ENCODE measurements at regions not wholly inside any gene's neighbourhood (a gene's known extent, or its start where the extent isn't known, plus 50 kb on each side); places are given as distances from the start of the nearest gene placed in this dataset.

DNA sequence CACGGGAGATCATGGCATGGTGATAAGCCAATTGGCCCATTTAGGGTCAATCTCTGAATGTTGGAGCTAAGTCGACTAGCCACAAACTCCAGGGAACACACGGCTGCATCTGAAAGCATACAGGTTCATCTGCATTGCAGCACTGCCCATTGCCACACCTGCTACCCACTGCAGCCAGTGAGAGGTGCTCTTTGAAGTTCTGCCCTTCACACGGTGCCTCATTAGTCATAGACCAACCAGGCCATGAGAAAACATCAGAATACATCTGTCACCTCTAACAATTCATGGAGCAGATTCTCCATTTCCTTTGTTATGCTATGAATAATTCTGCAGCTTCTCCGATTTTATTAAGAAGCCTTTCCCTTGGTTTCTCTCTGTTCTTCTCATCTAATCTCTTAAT is 65.7 kb upstream of the FAM204A start:
- H3K4me3 ChIP-seq (ENCODE audit: low read depth, low read length), result no peak overlapping the region
- no peak for DNase-seq (ENCODE audit: low read depth)
- no peak for TF ChIP-seq CTCF (conservative IDR thresholded peaks at IDR 0.05; ENCODE audit: low read depth, low read length)

DNA sequence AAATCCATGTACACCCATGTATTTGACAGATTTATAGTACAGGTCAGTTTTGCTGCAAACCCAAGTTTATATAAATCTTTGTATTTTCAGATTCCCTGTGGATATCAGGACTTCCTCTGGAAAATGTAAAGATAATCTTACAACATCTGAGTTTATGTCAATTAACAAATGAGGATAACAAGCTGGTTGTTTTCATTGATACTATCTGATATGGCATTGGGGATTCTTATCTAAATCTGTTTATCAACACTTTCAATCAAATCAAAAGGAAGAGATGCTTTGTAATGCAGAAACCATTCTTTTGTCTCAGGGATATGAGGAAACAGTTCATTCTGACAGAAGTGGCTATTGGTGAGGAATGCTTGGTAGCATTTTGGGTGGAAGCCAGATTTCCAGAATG is 64.9 kb upstream of the FAM204A start:
- TF ChIP-seq CTCF (conservative IDR thresholded peaks at IDR 0.05; ENCODE audit: low read depth, low read length), result no peak
- H3K4me3 ChIP-seq (ENCODE audit: low read depth, low read length), result no peak overlapping the region
- no peak for DNase-seq (ENCODE audit: low read depth)

DNA sequence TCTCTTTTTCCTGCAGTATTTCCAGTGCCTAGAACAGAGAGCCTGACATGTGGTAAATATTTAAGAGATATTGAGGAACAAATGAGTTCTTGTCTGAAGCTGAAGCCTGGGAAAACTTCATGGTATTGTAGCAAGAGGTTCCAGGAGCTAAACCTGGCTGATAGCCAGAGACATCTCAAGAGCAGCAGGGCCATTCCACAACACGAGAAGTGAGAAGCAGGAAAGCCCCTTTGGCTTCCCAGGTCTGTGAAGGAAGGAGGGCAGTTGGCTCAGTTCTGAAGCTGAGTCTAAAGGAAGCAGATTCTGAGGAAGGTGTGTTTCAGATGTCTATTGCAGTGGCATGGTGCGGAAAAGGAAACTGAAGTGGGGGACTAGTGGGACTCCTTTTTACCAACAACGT is 63.8 kb upstream of the FAM204A start:
- no peak overlapping the region for H3K4me3 ChIP-seq (ENCODE audit: low read depth, low read length)
- no peak for TF ChIP-seq CTCF (conservative IDR thresholded peaks at IDR 0.05; ENCODE audit: low read depth, low read length)
- DNase-seq (ENCODE audit: low read depth), result peak; percentile 19

DNA sequence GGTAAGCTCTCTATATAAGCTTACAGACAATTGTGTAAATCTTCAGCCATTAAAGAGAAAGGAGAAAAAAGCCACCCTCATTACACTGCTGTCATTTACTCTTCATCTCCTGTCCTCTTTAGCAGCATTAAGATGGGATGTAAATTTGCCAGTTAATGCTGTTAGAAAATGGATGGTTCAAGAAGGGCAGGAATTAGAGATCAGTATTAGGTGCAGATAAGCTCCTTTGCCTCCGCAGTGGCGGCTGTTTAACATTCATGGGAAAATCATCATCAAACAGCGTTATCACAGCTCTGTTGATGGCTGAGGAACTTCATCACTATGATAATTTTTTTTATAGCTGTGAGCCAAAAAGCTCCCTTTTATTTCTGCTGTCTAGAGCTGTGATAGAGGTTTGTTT is 61.8 kb upstream of the FAM204A start:
- no peak for DNase-seq (ENCODE audit: low read depth)
- H3K4me3 ChIP-seq (ENCODE audit: low read depth, low read length), result no peak overlapping the region
- no peak for TF ChIP-seq CTCF (conservative IDR thresholded peaks at IDR 0.05; ENCODE audit: low read depth, low read length)

- DNase-seq (ENCODE audit: low read depth), result no peak
- TF ChIP-seq CTCF (conservative IDR thresholded peaks at IDR 0.05; ENCODE audit: low read depth, low read length), result no peak
- H3K4me3 ChIP-seq (ENCODE audit: low read depth, low read length), result no peak overlapping the region
Measured at GRCh38 chr10:118401708-118402193, 59.6 kb upstream of the FAM204A start.

GRCh38 chr10:118397391-118397790 is 55.3 kb upstream of the FAM204A start:
- no peak for TF ChIP-seq CTCF (conservative IDR thresholded peaks at IDR 0.05; ENCODE audit: low read depth, low read length)
- H3K4me3 ChIP-seq (ENCODE audit: low read depth, low read length), result no peak overlapping the region
- DNase-seq (ENCODE audit: low read depth), result no peak

DNA sequence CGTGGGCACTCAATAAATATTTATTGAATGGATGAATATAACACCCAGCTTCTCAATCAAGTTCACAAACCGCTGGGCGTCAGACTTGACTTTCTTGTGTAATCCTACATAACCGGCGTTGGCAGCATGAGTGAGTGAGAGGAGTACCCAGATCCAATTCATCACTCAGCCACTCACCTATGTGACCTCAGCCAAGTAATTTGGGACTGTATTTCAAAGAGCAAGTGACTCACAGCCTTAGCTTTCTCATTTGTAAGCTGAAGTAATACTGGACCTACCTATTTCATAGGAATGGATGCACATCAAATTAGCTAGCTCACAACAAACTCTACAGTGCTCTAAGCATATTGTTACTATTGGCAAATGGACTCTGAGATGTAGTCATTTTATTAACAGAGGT is 53.8 kb upstream of the FAM204A start:
- no peak for TF ChIP-seq CTCF (conservative IDR thresholded peaks at IDR 0.05; ENCODE audit: low read depth, low read length)
- DNase-seq (ENCODE audit: low read depth), result no peak
- no peak overlapping the region for H3K4me3 ChIP-seq (ENCODE audit: low read depth, low read length)

Measured in choroid plexus epithelial cell (primary cell).